ENCODE measurements at regions not wholly inside any gene's neighbourhood (a gene's known extent, or its start where the extent isn't known, plus 50 kb on each side); places are given as distances from the start of the nearest gene placed in this dataset.

- Histone ChIP-seq H3K4me3 (ENCODE audit: low read length) (peak overlapping the region; percentile 7), H3K27ac (ENCODE audit: low read length) (no peak overlapping the region), H3K79me2 (replicated peaks; ENCODE audit: insufficient read depth, low read length) (no peaks in the 10 kb centered on the region), H3K9me2 (ENCODE audit: insufficient read depth, low read length) (no peaks in the 10 kb centered on the region), H4K20me1 (ENCODE audit: insufficient read depth) (no peaks in the 10 kb centered on the region), H3K9ac (ENCODE audit: low read length) (no peak overlapping the region), H3K27me3 (ENCODE audit: insufficient read depth, low read depth, low read length) (no peaks in the 10 kb centered on the region), H3K4me2 (ENCODE audit: low read length) (peak overlapping the region; percentile 5), H3K9me3 (ENCODE audit: low read length) (no peaks in the 10 kb centered on the region), H3K36me3 (ENCODE audit: insufficient read depth, low read length) (no peaks in the 10 kb centered on the region), H3F3A (ENCODE audit: insufficient read depth, low read length, poor library complexity, severe bottlenecking) (no peaks in the 10 kb centered on the region), H2AFZ (ENCODE audit: low read depth, low read length) (no peak overlapping the region)
- no peak for TF ChIP-seq EP300 (conservative IDR thresholded peaks at IDR 0.05; ENCODE audit: poor library complexity, severe bottlenecking)
- TF ChIP-seq RAD21 (conservative IDR thresholded peaks at IDR 0.05), result no peak
- TF ChIP-seq EZH2 (IDR thresholded peaks at IDR 0.05; ENCODE audit: borderline replicate concordance, insufficient read depth, low read length, poor library complexity, severe bottlenecking), result no peak
- no peak for TF ChIP-seq REST (IDR thresholded peaks at IDR 0.05; ENCODE audit: borderline replicate concordance)
- no peak for TF ChIP-seq TAF1 (IDR thresholded peaks at IDR 0.05; ENCODE audit: low read depth)
- TF ChIP-seq MXI1 (conservative IDR thresholded peaks at IDR 0.05; ENCODE audit: poor library complexity, severe bottlenecking), result no peak
- TF ChIP-seq CTCF (IDR thresholded peaks at IDR 0.05; ENCODE audit: poor library complexity, severe bottlenecking), result no peak
- no peak for TF ChIP-seq SMC3 (conservative IDR thresholded peaks at IDR 0.05; ENCODE audit: poor library complexity)
- TF ChIP-seq POLR2AphosphoS5 (IDR thresholded peaks at IDR 0.05), result no peak
Measured at GRCh38 chr6:121531658-121532169, 96.3 kb downstream of the GJA1 start.

GRCh38 chr6:121533321-121533841 lies 97.9 kb downstream of the GJA1 start:
- H3K9me3 ChIP-seq (ENCODE audit: low read length), result no peaks in the 10 kb centered on the region
- H3K79me2 ChIP-seq (replicated peaks; ENCODE audit: insufficient read depth, low read length), result no peaks in the 10 kb centered on the region
- H3K4me2 ChIP-seq (ENCODE audit: low read length), result no peak overlapping the region
- no peak overlapping the region for H3K9ac ChIP-seq (ENCODE audit: low read length)
- H3K27me3 ChIP-seq (ENCODE audit: insufficient read depth, low read depth, low read length), result no peaks in the 10 kb centered on the region
- TF ChIP-seq MXI1 (conservative IDR thresholded peaks at IDR 0.05; ENCODE audit: poor library complexity, severe bottlenecking) (no peak), EZH2 (IDR thresholded peaks at IDR 0.05; ENCODE audit: borderline replicate concordance, insufficient read depth, low read length, poor library complexity, severe bottlenecking) (no peak), POLR2AphosphoS5 (IDR thresholded peaks at IDR 0.05) (no peak), CTCF (IDR thresholded peaks at IDR 0.05; ENCODE audit: poor library complexity, severe bottlenecking) (no peak)
- H3K9me2 ChIP-seq (ENCODE audit: insufficient read depth, low read length), result no peaks in the 10 kb centered on the region
- H3K4me3 ChIP-seq (ENCODE audit: low read length), result no peak overlapping the region
- H3K36me3 ChIP-seq (ENCODE audit: insufficient read depth, low read length), result no peaks in the 10 kb centered on the region
- no peak overlapping the region for H3K27ac ChIP-seq (ENCODE audit: low read length)
- H2AFZ ChIP-seq (ENCODE audit: low read depth, low read length), result no peak overlapping the region
- H4K20me1 ChIP-seq (ENCODE audit: insufficient read depth), result no peaks in the 10 kb centered on the region
- H3F3A ChIP-seq (ENCODE audit: insufficient read depth, low read length, poor library complexity, severe bottlenecking), result no peaks in the 10 kb centered on the region
